ENCODE measurements at regions not wholly inside any gene's neighbourhood (a gene's known extent, or its start where the extent isn't known, plus 50 kb on each side); places are given as distances from the start of the nearest gene placed in this dataset.

GRCh38 chr7:19558527-19558926, 150.3 kb downstream of the POLR1F start:
- TF ChIP-seq CTCF (IDR thresholded peaks at IDR 0.05; ENCODE audit: insufficient read depth, low read length, poor library complexity, severe bottlenecking) (no peak), EZH2phosphoT487 (conservative IDR thresholded peaks at IDR 0.05; ENCODE audit: low read length) (no peak)
- Histone ChIP-seq H4K20me1 (ENCODE audit: low read depth, low read length) (no peaks in the 10 kb centered on the region), H3K4me2 (ENCODE audit: low read depth, low read length, poor library complexity, severe bottlenecking) (no peak overlapping the region), H3K36me3 (ENCODE audit: low read length) (no peaks in the 10 kb centered on the region), H3K27me3 (ENCODE audit: low read length) (no peaks in the 10 kb centered on the region), H3F3A (ENCODE audit: insufficient read depth) (no peaks in the 10 kb centered on the region), H2AFZ (ENCODE audit: low read depth, low read length, severe bottlenecking) (no peak overlapping the region), H3K4me3 (ENCODE audit: insufficient read depth, low read length, poor library complexity, severe bottlenecking) (no peak overlapping the region), H3K27ac (ENCODE audit: low read depth, low read length) (no peak overlapping the region), H3K79me2 (ENCODE audit: insufficient read depth, low read length) (no peaks in the 10 kb centered on the region), H3K9ac (ENCODE audit: low read length) (no peak overlapping the region), H3K9me3 (ENCODE audit: insufficient read depth, low read length) (no peaks in the 10 kb centered on the region), H3K9me2 (replicated peaks; ENCODE audit: insufficient read depth, low read length) (no peaks in the 10 kb centered on the region)

- Histone ChIP-seq H4K20me1 (ENCODE audit: low read depth, low read length) (no peaks in the 10 kb centered on the region), H3K9me2 (replicated peaks; ENCODE audit: insufficient read depth, low read length) (no peaks in the 10 kb centered on the region), H3K79me2 (ENCODE audit: insufficient read depth, low read length) (no peaks in the 10 kb centered on the region), H3K27ac (ENCODE audit: low read depth, low read length) (no peak overlapping the region), H3K4me3 (ENCODE audit: insufficient read depth, low read length, poor library complexity, severe bottlenecking) (no peak overlapping the region), H2AFZ (ENCODE audit: low read depth, low read length, severe bottlenecking) (no peak overlapping the region), H3K36me3 (ENCODE audit: low read length) (no peaks in the 10 kb centered on the region), H3K9ac (ENCODE audit: low read length) (no peak overlapping the region), H3K4me2 (ENCODE audit: low read depth, low read length, poor library complexity, severe bottlenecking) (no peak overlapping the region), H3K27me3 (ENCODE audit: low read length) (no peaks in the 10 kb centered on the region), H3F3A (ENCODE audit: insufficient read depth) (no peaks in the 10 kb centered on the region), H3K9me3 (ENCODE audit: insufficient read depth, low read length) (no peaks in the 10 kb centered on the region)
- no peak for TF ChIP-seq EZH2phosphoT487 (conservative IDR thresholded peaks at IDR 0.05; ENCODE audit: low read length)
- no peak for TF ChIP-seq CTCF (IDR thresholded peaks at IDR 0.05; ENCODE audit: insufficient read depth, low read length, poor library complexity, severe bottlenecking)
Observed at GRCh38 chr7:19557726-19558465, 150.9 kb downstream of the POLR1F start.

- Histone ChIP-seq H3K4me2 (ENCODE audit: low read depth, low read length, poor library complexity, severe bottlenecking) (no peak overlapping the region), H3K9me2 (replicated peaks; ENCODE audit: insufficient read depth, low read length) (no peaks in the 10 kb centered on the region), H3K27me3 (ENCODE audit: low read length) (no peaks in the 10 kb centered on the region)
Observed at GRCh38 chr7:19554581-19554980, 154.3 kb downstream of the POLR1F start.

More at GRCh38 chr7:19554581-19554980, 154.3 kb downstream of the POLR1F start:
- Histone ChIP-seq H3K36me3 (ENCODE audit: low read length) (no peaks in the 10 kb centered on the region), H4K20me1 (ENCODE audit: low read depth, low read length) (no peaks in the 10 kb centered on the region), H3K27ac (ENCODE audit: low read depth, low read length) (no peak overlapping the region), H3K4me3 (ENCODE audit: insufficient read depth, low read length, poor library complexity, severe bottlenecking) (no peak overlapping the region), H3K79me2 (ENCODE audit: insufficient read depth, low read length) (no peaks in the 10 kb centered on the region), H3K9ac (ENCODE audit: low read length) (no peak overlapping the region), H3F3A (ENCODE audit: insufficient read depth) (no peaks in the 10 kb centered on the region), H2AFZ (ENCODE audit: low read depth, low read length, severe bottlenecking) (no peak overlapping the region), H3K9me3 (ENCODE audit: insufficient read depth, low read length) (no peaks in the 10 kb centered on the region)
- no peak for TF ChIP-seq EZH2phosphoT487 (conservative IDR thresholded peaks at IDR 0.05; ENCODE audit: low read length)
- TF ChIP-seq CTCF (IDR thresholded peaks at IDR 0.05; ENCODE audit: insufficient read depth, low read length, poor library complexity, severe bottlenecking) = no peak
